Parathyroid adenoma (tissue), 2 donors: ENCODE measurements at regions not wholly inside any gene's neighbourhood (a gene's known extent, or its start where the extent isn't known, plus 50 kb on each side); places are given as distances from the start of the nearest gene placed in this dataset.
A peak's percentile ranks its signal among the peaks of the same experiment; 100 is the strongest.

Experiments
- H2AFZ ChIP-seq: fragments of 300-600 bp; sonication (generic); one replicate; pipeline ENCODE4 v1.7.0; 2017; ENCODE audit warnings: antibody characterized with exemption, mild to moderate bottlenecking
- H3K27ac ChIP-seq: fragments of 300-600 bp; sonication (generic); one replicate; pipeline ENCODE4 v1.7.0; 2017
- H3K27me3 ChIP-seq: fragments of 300-600 bp; sonication (generic); one replicate; pipeline ENCODE4 v1.7.0; 2017; ENCODE audit warnings: low read length; ENCODE audit not compliant: control insufficient read depth, insufficient read depth
- H3K36me3 ChIP-seq: fragments of 300-600 bp; sonication (generic); one replicate; pipeline ENCODE4 v1.7.0; 2017; ENCODE audit warnings: low read length; ENCODE audit not compliant: control insufficient read depth, insufficient read depth
- H3K4me1 ChIP-seq: fragments of 300-600 bp; sonication (generic); one replicate; pipeline ENCODE4 v1.7.0; 2017; ENCODE audit warnings: control low read depth
- H3K4me2 ChIP-seq: fragments of 300-600 bp; sonication (generic); one replicate; pipeline ENCODE4 v1.7.0; 2017; ENCODE audit warnings: low read length
- H3K4me3 ChIP-seq: fragments of 300-600 bp; sonication (generic); one replicate; pipeline ENCODE4 v1.7.0; 2017; ENCODE audit warnings: low read depth, low read length
- H3K79me2 ChIP-seq: fragments of 300-600 bp; sonication (generic); one replicate; pipeline ENCODE4 v1.7.0; 2017; ENCODE audit warnings: control low read depth
- H3K9ac ChIP-seq: fragments of 300-600 bp; sonication (generic); one replicate; pipeline ENCODE4 v1.7.0; 2017; ENCODE audit warnings: mild to moderate bottlenecking
- H3K9me3 ChIP-seq: fragments of 300-600 bp; sonication (generic); one replicate; pipeline ENCODE4 v1.7.0; 2017; ENCODE audit warnings: low read length; ENCODE audit not compliant: control insufficient read depth
- CTCF ChIP-seq: fragments of 300-600 bp; sonication (generic); IDR thresholded peaks from one replicate; pipeline ENCODE4 v1.7.0; 2017; ENCODE audit warnings: antibody characterized with exemption, mild to moderate bottlenecking
- donor health status: primary hyperparathyroidism.

- no peaks in the 10 kb centered on the region for H3K9me3 ChIP-seq
- TF ChIP-seq CTCF = no peak
- no peak overlapping the region for H2AFZ ChIP-seq
- no peaks in the 10 kb centered on the region for H3K36me3 ChIP-seq
- H3K27ac ChIP-seq = no peak overlapping the region
- H3K4me3 ChIP-seq = no peak overlapping the region
- H3K27me3 ChIP-seq = no peaks in the 10 kb centered on the region
- H3K79me2 ChIP-seq = no peaks in the 10 kb centered on the region
- no peak overlapping the region for H3K4me2 ChIP-seq
- H3K9ac ChIP-seq = no peak overlapping the region
- no peaks in the 10 kb centered on the region for H3K4me1 ChIP-seq
These were observed 244.0 kb downstream of the THBS2 start for GRCh38 chr6:169009628-169010027.

- no peaks in the 10 kb centered on the region for H3K36me3 ChIP-seq
- H3K9ac ChIP-seq = no peak overlapping the region
- no peaks in the 10 kb centered on the region for H3K27me3 ChIP-seq
- H3K79me2 ChIP-seq = no peaks in the 10 kb centered on the region
- no peak overlapping the region for H3K4me3 ChIP-seq
- TF ChIP-seq CTCF = peak; percentile 13
- H3K4me1 ChIP-seq = no peaks in the 10 kb centered on the region
- H3K9me3 ChIP-seq = no peaks in the 10 kb centered on the region
- H3K27ac ChIP-seq = no peak overlapping the region
- no peak overlapping the region for H3K4me2 ChIP-seq
- H2AFZ ChIP-seq = no peak overlapping the region
These were observed 244.9 kb downstream of the THBS2 start for GRCh38 chr6:169008641-169009257.

- Histone ChIP-seq H3K4me2 (no peak overlapping the region), H3K9ac (no peak overlapping the region), H3K4me3 (no peak overlapping the region), H3K27ac (no peak overlapping the region), H3K36me3 (no peaks in the 10 kb centered on the region), H2AFZ (no peak overlapping the region), H3K4me1 (no peaks in the 10 kb centered on the region), H3K79me2 (no peaks in the 10 kb centered on the region), H3K9me3 (no peaks in the 10 kb centered on the region), H3K27me3 (no peaks in the 10 kb centered on the region)
- no peak for TF ChIP-seq CTCF
These were observed 248.5 kb downstream of the THBS2 start for GRCh38 chr6:169005166-169005565.

GRCh38 chr6:169000022-169000421 is 253.6 kb downstream of the THBS2 start:
- H2AFZ ChIP-seq = no peak overlapping the region
- H3K27me3 ChIP-seq = no peaks in the 10 kb centered on the region
- H3K79me2 ChIP-seq = no peaks in the 10 kb centered on the region
- no peak overlapping the region for H3K4me3 ChIP-seq
- no peak for TF ChIP-seq CTCF
- H3K4me1 ChIP-seq = no peaks in the 10 kb centered on the region
- H3K27ac ChIP-seq = no peak overlapping the region
- no peak overlapping the region for H3K4me2 ChIP-seq
- H3K9ac ChIP-seq = no peak overlapping the region
- H3K9me3 ChIP-seq = no peaks in the 10 kb centered on the region
- no peaks in the 10 kb centered on the region for H3K36me3 ChIP-seq

GRCh38 chr6:168999392-168999791 is 254.3 kb downstream of the THBS2 start:
- Histone ChIP-seq H3K4me3 (no peak overlapping the region), H3K27me3 (no peaks in the 10 kb centered on the region), H3K4me1 (no peaks in the 10 kb centered on the region), H3K27ac (no peak overlapping the region), H3K9ac (no peak overlapping the region), H3K36me3 (no peaks in the 10 kb centered on the region), H3K79me2 (no peaks in the 10 kb centered on the region), H3K9me3 (no peaks in the 10 kb centered on the region), H2AFZ (no peak overlapping the region), H3K4me2 (no peak overlapping the region)
- TF ChIP-seq CTCF = no peak
